Transverse colon (tissue), 4 donors: ENCODE measurements at regions not wholly inside any gene's neighbourhood (a gene's known extent, or its start where the extent isn't known, plus 50 kb on each side); places are given as distances from the start of the nearest gene placed in this dataset.

Experiments
- DNase-seq: peaks from one replicate; pipeline ENCODE4 v3.0.0-alpha.2; 2019
- H3K27ac ChIP-seq, 4 donors: fragments of 200-600 bp; sonication (generic); 2 replicates each; pipeline ENCODE4 v1.5.1; 2016 to 2018; ENCODE audit warnings: inconsistent platforms in 4 of 4
- H3K27me3 ChIP-seq: fragments of 200-600 bp; sonication (generic); 2 replicates; pipeline ENCODE4 v1.5.1; 2017; ENCODE audit warnings: inconsistent platforms
- H3K36me3 ChIP-seq, 4 donors: fragments of 200-600 bp; sonication (generic); 2 replicates each; pipeline ENCODE4 v1.5.1; 2017 to 2019; ENCODE audit warnings: inconsistent platforms in 4 of 4
- H3K4me1 ChIP-seq, 4 donors: fragments of 200-600 bp; sonication (generic); 2 replicates each; pipeline ENCODE4 v1.5.1; 2017 to 2020; ENCODE audit warnings: inconsistent platforms in 4 of 4
- H3K4me3 ChIP-seq, 4 donors: fragments of 200-600 bp; sonication (generic); 1 replicate in 1 of 4; 2 replicates in 3 of 4; pipeline versions ENCODE4 v1.5.1 to v1.6.1; 2017 to 2019; ENCODE audit warnings: inconsistent platforms in 4 of 4
- H3K9me3 ChIP-seq, 2 donors: fragments of 200-600 bp; sonication (generic); 2 replicates each; pipeline ENCODE4 v1.5.1; 2017 to 2019; ENCODE audit warnings: inconsistent platforms in 2 of 2
- EP300 ChIP-seq: sonication (generic); formaldehyde crosslinking; IDR thresholded peaks from one replicate; pipeline ENCODE4 v1.6.1; 2017; ENCODE audit warnings: antibody characterized with exemption, low read depth
- POLR2A ChIP-seq: fragments of 450-650 bp; IDR thresholded peaks from one replicate; pipeline ENCODE4 v1.6.1; 2016; ENCODE audit warnings: antibody characterized with exemption, mild to moderate bottlenecking, moderate library complexity
- POLR2AphosphoS5 ChIP-seq, 3 donors: sonication (generic); formaldehyde crosslinking; IDR thresholded peaks; one replicate each; pipeline ENCODE4 v1.6.1; 2016; ENCODE audit warnings: antibody characterized with exemption in 3 of 3
- whole genome bisulfite sequencing, 2 donors: methylation state at CpG; one replicate each; pipeline ENCODE4 v1.1.5; 2018; ENCODE audit warnings: low coverage in 1 of 2; 5-methylcytosine and 5-hydroxymethylcytosine counted together
- in situ Hi-C, 4 donors: fragments of 200-750 bp; cut with MboI; loops; one replicate each; pipeline versions ENCODE4 v1.15.0 to v1.15.1; 2017; ENCODE audit warnings: low sequenced_read_pairs in 3 of 4, low pct_ligation_motif_present in 1 of 4, low pct_unique_long_range_greater_than_20kb in 1 of 4
- intact Hi-C: fragments of 100-400 bp; cut with DNase I; formaldehyde crosslinking; loops from one replicate; pipeline ENCODE4 v1.15.1; 2023; ENCODE audit warnings: low total_unique reads
- TF ChIP-seq, protein P1 (sequence below), 5 experiments: fragments of 200-600 bp in 3 of 5; fragments of 450-650 bp in 2 of 5; sonication (generic) in 3 of 5; IDR thresholded peaks; 1 replicate in 2 of 5; 2 replicates in 3 of 5; pipeline ENCODE4 v1.5.1; 2016 to 2017; ENCODE audit warnings: antibody characterized with exemption in 5 of 5, inconsistent platforms in 3 of 5, mild to moderate bottlenecking in 2 of 5, moderate library complexity in 1 of 5

DNA sequence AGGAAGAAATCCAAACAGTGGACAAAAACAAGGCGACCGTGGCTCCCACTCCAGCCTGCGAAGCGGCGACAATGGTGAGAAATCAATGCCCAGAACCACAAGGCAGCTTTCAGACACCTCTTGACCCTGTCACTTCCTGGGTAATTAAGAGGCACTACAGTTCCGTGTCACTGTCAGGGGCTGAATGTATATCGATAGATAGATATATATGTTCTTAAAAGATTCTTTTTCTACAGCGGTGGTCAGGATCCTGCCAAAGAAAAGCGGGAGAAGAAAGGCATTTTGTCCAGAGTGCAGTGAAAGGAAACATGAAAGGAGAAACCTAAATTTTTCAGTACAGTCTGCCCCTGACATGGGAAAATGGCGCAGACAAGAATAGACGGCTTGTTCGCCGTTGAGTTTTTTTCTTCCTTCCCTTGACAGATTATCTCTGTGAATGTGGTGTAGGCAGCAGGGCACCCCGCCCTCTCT is 56.2 kb upstream of the HES1 start:
- no peak for DNase-seq
- in situ Hi-C loops, result no loop called here
- H3K27me3 ChIP-seq, result no peaks in the 10 kb centered on the region
- H3K4me1 ChIP-seq, result peaks cover 0 to 47% (median 30%) of the 10 kb centered on the region in 4 donors
- H3K9me3 ChIP-seq, result no peaks in the 10 kb centered on the region
- WGBS, 2 donors, result 89 to 93% methylated on average over 12 to 14 of the region's 14 CpGs
- no peaks in the 10 kb centered on the region for H3K36me3 ChIP-seq
- no peak for TF ChIP-seq POLR2A
- TF ChIP-seq EP300, result no peak
- TF ChIP-seq, protein P1, sequence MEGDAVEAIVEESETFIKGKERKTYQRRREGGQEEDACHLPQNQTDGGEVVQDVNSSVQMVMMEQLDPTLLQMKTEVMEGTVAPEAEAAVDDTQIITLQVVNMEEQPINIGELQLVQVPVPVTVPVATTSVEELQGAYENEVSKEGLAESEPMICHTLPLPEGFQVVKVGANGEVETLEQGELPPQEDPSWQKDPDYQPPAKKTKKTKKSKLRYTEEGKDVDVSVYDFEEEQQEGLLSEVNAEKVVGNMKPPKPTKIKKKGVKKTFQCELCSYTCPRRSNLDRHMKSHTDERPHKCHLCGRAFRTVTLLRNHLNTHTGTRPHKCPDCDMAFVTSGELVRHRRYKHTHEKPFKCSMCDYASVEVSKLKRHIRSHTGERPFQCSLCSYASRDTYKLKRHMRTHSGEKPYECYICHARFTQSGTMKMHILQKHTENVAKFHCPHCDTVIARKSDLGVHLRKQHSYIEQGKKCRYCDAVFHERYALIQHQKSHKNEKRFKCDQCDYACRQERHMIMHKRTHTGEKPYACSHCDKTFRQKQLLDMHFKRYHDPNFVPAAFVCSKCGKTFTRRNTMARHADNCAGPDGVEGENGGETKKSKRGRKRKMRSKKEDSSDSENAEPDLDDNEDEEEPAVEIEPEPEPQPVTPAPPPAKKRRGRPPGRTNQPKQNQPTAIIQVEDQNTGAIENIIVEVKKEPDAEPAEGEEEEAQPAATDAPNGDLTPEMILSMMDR (IDR thresholded peaks at IDR 0.05), result no peak
- no peak for TF ChIP-seq POLR2AphosphoS5 (IDR thresholded peaks at IDR 0.05)
- H3K4me3 ChIP-seq, result no peak overlapping the region
- intact Hi-C loops, result loop anchor here (10.0 kb wide), 1 partner anchor 235 kb away; no protein-coding TSS in a partner anchor
- H3K27ac ChIP-seq, result peak overlapping the region in 1 of 4 donors; percentile 37

DNA sequence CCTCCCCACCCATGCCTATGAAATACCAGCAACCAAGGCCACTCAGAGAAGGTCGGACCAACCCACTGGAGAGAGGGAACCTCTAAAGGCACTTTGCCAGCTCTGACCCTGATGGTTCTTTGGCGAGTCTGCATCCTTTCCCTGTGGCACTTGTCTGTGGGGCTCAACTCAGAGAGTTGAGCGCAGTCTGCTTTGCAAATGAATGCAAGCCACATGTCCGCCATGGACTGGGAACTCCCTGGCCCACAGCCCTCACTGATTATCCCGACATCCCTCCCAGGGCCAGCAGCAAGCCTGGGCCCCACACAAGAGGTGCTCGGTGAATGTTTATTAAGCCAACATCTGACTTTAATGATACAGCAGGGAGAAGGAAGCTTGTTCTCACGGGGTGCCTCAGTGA is 55.5 kb upstream of the HES1 start:
- H3K27me3 ChIP-seq, result no peaks in the 10 kb centered on the region
- DNase-seq, result no peak
- TF ChIP-seq EP300 (no peak), POLR2AphosphoS5 (IDR thresholded peaks at IDR 0.05) (no peak), POLR2A (no peak)
- TF ChIP-seq, protein P1 (IDR thresholded peaks at IDR 0.05), result no peak
- WGBS, 2 donors, result 61% methylated on average over 7 of the region's 7 CpGs; no CpG with 5 or more reads in 1 of the 2 donors
- H3K36me3 ChIP-seq, result no peaks in the 10 kb centered on the region
- peak overlapping the region in 3 of 4 donors; percentile 26 to 46 (median 37) for H3K27ac ChIP-seq
- no peaks in the 10 kb centered on the region for H3K9me3 ChIP-seq
- H3K4me3 ChIP-seq, result no peak overlapping the region
- in situ Hi-C loops, result no loop called here
- H3K4me1 ChIP-seq, result peaks cover 0 to 47% (median 30%) of the 10 kb centered on the region in 4 donors
- intact Hi-C loops, result loop anchor here (10.0 kb wide), 1 partner anchor 234 kb away; no protein-coding TSS in a partner anchor

DNA sequence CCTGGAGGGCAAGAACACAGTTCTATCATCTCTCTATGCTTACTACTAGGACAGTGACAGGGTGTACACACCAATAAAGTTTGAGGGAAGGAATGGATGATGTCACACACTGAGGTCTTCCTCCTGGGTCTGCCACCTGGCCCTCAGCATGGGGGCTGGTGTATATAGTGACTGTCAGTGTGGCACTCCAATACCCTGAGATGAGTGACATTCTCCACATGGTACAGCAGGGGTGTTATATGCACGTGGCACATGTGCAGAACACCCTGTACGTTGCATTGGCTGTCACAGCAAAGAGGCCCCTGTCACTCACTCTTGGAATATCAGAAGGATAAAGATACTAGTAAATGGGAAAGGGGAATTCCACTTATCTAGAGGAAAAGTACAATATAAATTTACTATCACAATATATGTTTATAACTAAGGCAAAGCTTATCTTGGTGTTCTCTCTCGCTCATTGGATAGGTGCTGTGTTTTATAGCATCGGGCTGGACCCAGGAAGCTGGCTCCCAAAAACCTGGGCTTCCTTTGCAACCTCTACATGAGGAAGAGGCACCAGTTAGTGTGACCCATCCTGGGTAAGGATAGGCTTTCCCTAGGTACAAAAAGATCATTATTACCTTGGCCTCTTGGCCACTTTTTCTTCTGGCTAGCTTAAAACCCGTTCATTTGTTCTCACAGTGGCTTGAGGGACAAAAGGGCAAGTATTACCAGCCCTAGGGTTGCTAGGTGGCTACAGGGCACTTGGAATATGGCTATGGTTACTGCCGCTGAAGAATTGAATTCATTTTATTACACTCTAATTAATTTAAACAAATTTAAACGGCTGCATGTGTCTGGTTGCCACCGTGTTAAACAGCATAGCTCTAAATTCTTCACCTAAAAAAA is 54.8 kb upstream of the HES1 start:
- Histone ChIP-seq H3K36me3 (no peaks in the 10 kb centered on the region), H3K4me1 (peaks cover 0 to 45% (median 30%) of the 10 kb centered on the region in 4 donors), H3K4me3 (no peak overlapping the region), H3K27me3 (no peaks in the 10 kb centered on the region), H3K9me3 (no peaks in the 10 kb centered on the region), H3K27ac (peak overlapping the region; percentile 26 to 46 (median 42))
- DNase-seq, result peak; percentile 46
- TF ChIP-seq POLR2A, result no peak
- TF ChIP-seq POLR2AphosphoS5 (IDR thresholded peaks at IDR 0.05), result peak in 1 of 3 donors; percentile 26
- TF ChIP-seq, protein P1 (IDR thresholded peaks at IDR 0.05), result peak in 1 of 5 experiments; percentile 7
- TF ChIP-seq EP300, result no peak
- in situ Hi-C loops (no loop called here), intact Hi-C loops (loop anchor here (10.0 kb wide), 1 partner anchor 234 kb away; no protein-coding TSS in a partner anchor)
- 47 to 58% methylated on average over 5 to 8 of the region's 8 CpGs for WGBS, 2 donors

DNA sequence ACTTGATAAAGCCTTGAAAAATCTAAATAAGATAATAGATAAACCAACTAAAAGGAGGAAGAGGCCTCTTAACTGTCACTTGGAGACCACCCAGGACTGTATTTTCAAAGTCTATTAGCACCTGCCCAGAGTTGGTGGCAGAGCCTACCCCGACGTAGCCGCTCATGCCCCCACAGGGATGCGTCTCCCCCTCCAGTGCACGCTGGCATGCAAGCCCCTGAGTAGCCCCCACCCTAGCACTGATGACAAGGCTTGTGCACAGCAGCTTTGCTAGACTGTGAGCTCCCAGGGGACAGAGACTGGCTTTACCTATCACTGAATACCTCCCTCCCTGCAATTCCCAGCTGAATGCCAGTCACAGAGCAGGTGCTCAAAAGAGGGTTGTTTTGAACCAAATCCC is 54.1 kb upstream of the HES1 start:
- peak overlapping the region in 3 of 4 donors; percentile 40 to 46 (median 45) for H3K27ac ChIP-seq

More for the DNA sequence above, 54.1 kb upstream of the HES1 start:
- H3K9me3 ChIP-seq, result no peaks in the 10 kb centered on the region
- no peak for DNase-seq
- WGBS, 2 donors, result 99% methylated on average over 5 of the region's 5 CpGs; no CpG with 5 or more reads in 1 of the 2 donors
- H3K27me3 ChIP-seq, result no peaks in the 10 kb centered on the region
- in situ Hi-C loops (no loop called here), intact Hi-C loops (loop anchor here (10.0 kb wide), 1 partner anchor 233 kb away; no protein-coding TSS in a partner anchor)
- no peaks in the 10 kb centered on the region for H3K36me3 ChIP-seq
- H3K4me3 ChIP-seq, result no peak overlapping the region
- TF ChIP-seq POLR2AphosphoS5 (IDR thresholded peaks at IDR 0.05), result no peak
- TF ChIP-seq EP300, result no peak
- no peak for TF ChIP-seq POLR2A
- TF ChIP-seq, protein P1 (IDR thresholded peaks at IDR 0.05), result no peak
- H3K4me1 ChIP-seq, result peaks cover 0 to 38% (median 27%) of the 10 kb centered on the region in 4 donors
